HK-2 (cell line): ENCODE measurements at regions not wholly inside any gene's neighbourhood (a gene's known extent, or its start where the extent isn't known, plus 50 kb on each side); places are given as distances from the start of the nearest gene placed in this dataset.
"Not testable (repeated sequence)": the region's sequence is repeated elsewhere in the genome, so short reads cannot be mapped to it uniquely, and the experiment has no call there.

Source experiments
- DNase-seq: peaks from one replicate; pipeline ENCODE4 v3.0.0-alpha.2; 2018; ENCODE audit not compliant: unreplicated experiment

DNA sequence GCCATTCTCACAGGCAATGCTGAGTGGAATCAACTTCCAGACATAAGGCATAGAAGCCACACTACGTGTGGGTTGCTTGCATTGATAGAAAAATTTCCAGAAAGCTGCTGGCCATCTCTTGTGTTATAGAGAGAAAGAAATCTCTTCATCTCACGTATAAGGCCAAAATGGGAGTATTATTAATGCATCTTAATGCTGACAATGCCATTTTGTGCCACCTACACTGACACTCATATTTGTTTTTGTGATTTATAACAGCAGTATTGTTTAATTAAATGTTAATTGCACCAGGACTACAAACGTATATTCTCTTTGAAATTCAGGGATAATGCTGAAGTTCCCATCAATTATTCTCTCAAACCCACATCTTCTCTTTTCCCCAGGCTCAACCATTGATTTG lies 56.1 kb upstream of the TMEM132D start:
- DNase-seq, result no peak

DNA sequence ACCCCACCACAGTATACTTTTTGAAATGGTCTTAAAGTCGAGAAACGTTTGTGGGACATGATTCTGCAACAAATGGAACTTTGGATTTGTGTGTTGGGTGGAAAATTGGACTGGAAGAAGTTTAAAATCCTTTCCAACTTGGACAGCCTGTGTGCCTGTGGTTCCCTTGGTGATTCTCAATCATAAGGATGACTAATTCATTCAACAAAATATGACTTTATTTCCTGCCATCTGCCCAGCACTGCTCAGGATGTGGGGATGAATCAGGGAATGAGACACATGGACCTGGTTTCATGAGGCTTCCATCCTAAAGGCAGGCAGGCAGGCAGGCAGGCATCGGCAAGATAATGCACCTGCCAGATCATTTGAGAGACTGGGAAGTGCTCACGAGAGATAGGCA lies 57.3 kb upstream of the TMEM132D start:
- no peak for DNase-seq

DNA sequence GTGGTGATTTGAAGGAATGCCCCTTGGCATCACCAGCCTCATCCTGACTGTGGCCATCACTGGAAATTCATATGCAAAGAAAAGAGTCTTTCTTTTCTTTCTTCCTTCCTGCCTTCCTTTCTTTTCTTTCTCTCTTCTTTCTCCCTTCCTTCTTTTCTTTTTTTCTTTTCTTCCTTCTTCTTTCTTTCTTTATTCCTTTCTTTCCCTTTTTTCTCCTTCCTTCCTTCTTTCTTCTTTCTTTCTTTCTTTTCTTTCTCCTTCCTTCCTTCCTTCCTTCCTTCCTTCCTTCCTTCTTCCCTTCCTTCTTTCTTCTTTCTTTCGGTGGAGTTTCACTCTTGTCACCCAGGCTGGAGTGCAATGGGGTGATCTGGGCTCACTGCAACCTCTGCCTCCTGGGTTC lies 58.0 kb upstream of the TMEM132D start:
- no peak for DNase-seq

GRCh38 chr12:129964300-129964699 lies 60.5 kb upstream of the TMEM132D start:
- DNase-seq, result no peak

GRCh38 chr12:129964826-129965457 lies 61.1 kb upstream of the TMEM132D start:
- DNase-seq, result no peak

GRCh38 chr12:129966146-129966995 lies 62.5 kb upstream of the TMEM132D start:
- DNase-seq, result no peak

GRCh38 chr12:129971721-129972120 lies 67.9 kb upstream of the TMEM132D start:
- DNase-seq, result no peak

DNA sequence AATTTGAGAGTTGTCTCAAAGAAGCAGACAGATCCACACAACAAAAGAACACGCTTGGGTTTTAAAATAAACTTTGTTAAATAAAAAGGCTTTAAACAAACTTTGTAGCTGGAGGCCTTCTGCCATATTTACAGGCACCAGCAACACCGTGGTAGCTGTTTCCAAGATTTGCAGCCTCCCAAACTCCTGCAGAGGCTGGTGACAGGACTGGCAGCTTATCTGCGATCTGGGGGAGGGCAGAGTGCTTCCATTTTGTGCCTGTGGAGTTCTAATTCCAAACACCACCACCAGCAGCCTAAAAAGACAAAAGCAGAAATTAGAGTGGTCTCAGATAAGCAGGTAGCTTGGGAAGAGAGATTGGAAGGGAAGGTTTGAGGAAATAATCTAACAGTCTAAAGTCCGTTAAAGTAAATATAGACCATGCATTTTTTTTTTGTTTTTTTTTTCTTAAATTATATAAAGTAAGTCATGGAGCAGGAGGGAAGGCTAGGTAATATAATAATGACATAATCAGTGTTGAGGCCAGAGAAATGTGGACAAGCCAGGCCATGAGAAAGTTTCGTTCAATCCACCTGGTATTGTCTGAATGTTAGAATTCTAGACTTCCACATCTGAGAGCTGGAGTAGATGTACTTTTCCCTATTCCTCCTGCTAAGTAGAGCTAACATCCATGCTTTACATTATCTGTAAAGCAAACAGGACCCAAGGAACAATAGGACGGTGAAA lies 69.6 kb upstream of the TMEM132D start:
- DNase-seq, result no peak

DNA sequence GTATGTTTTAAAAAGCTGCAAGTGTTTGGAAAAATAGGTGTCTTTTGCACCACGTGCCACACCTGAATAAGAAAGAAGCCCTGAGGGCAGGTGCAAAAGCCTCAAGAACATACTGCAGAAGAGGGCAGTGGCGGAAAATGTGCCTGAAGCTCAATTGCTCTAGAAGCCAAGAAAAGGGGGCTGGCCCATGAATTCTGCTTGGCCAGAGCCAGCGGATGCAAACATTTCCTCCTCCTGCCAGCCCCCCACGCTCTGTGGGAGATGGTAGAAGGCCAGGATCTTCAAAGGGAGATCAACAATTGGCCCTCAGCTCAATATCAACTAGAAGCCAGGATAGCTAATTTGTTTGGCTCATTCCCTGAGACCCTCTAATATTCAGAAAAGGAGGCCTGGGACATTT lies 80.3 kb upstream of the TMEM132D start:
- no peak for DNase-seq

GRCh38 chr12:129987841-129988240 lies 84.0 kb upstream of the TMEM132D start:
- no peak for DNase-seq

- no peak for DNase-seq
Observed at GRCh38 chr12:129994634-129995033, 90.8 kb upstream of the TMEM132D start.

GRCh38 chr12:129997239-129997638 lies 93.4 kb upstream of the TMEM132D start:
- no peak for DNase-seq

DNA sequence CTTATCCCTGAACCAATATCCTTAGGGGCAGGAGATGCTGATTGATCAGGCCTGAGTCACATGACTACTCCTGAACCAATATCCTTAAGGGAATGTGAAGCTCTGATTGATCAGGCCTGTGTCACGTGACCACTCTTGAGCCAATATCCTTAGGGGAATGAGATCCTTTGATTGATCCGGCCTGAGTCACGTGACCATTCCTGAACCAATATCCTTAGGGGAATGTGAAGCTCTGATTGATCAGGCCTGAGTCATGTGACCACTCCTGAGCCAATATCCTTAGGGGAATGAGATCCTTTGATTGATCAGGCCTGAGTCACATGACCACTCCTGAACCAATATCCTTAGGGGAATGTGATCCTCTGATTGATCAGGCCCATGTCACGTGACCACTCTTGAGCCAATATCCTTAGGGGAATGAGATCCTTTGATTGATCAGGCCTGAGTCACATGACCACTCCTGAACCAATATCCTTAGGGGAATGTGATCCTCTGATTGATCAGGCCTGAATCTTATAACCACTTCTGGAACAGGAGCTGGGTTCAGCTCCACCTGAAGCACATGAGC lies 100.6 kb upstream of the TMEM132D start:
- DNase-seq, result not testable (repeated sequence)

- DNase-seq, result no peak
Observed at GRCh38 chr12:130007771-130008170, 103.9 kb upstream of the TMEM132D start.

DNA sequence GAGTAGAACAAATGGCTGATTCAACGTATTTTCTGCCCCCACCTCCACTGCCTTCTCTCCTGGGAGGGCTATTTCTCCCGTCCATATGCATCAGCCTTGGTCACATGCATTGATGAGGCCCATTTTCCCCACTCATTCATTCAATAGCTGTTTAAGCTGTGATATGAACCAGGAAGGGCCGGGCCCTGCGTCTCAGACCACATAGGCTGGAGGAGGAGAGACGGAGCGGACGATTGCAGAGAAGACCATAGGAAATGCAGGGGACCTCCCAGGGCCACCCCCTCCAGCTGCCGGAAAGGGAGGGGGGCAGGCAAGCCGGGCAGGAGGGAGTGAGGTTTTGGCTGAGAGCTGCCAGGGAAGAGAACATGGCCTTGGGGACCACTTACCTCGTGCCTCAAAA lies 104.4 kb upstream of the TMEM132D start:
- no peak for DNase-seq

- no peak for DNase-seq
Observed at GRCh38 chr12:130009961-130010360, 106.1 kb upstream of the TMEM132D start.

DNA sequence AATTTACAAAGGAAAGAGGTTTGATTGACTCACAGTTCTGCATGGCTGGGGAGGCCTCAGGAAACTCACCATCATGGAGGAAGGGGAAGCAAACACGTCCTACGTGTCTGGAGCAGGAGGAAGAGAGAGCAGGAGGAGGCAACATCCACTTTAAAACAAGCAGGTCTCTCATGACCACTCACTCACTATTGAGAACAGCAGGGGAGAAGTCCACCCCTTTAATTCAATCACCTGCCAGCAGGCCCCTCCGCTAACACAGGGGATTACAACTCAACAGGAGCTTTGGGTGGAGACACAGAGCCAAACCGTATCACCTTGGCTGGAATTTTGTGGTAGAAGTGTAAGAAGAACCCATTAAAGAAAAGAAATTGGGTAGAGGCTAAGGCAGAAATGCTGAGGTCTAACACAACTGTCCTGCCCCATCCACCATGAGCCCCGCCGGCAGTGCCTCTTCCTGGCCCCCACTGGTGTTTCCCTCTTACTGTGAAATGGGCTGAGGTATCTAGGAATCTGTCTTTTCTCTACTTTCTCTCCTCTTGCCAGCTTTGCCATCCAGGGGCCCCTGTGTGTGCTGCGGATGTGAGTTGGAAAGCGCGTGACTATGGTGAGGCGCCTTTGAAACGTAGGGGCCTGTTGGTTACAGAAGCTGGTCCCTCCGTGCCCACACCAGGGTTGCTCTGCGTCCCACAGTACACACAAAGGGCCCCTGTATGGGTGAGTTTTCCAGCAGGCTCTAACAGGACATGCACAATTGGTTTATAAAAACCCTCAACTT lies 108.0 kb upstream of the TMEM132D start:
- no peak for DNase-seq

DNA sequence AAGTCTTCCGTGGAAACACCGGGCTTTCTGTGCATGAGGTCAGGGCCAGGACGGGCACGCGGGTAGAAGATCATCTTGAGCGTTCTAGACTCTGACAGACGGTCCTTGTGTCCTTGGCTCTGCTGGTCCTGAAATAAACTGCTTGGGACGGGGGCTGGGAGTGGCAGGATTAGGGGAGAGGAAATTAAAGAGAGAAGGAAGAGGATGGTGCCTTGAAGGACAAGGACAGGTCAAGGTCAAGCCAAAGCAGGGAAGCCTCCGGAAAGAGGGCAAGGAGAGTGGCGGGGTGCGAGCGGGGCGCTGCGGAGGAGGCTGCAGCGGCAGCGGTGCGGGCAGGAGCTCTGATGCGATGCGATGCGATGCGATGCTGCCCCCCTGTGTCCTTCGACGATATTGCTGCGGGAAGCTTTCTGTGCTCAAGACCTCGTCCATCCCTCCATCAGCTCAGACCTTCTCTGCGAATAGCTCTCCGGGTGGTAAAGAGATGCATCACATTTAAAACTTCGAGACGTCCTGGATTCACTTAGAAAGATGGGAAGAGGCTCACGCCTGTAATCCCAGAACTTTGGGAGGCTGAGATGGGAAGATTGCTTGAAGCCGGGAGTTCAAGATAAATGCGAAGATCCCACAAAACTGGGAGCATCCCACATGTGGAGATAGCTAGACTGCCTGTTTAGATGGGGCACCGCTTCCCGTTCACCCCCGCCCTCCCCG lies 110.1 kb upstream of the TMEM132D start:
- peak; percentile 63 for DNase-seq

GRCh38 chr12:130014485-130014807 lies 110.6 kb upstream of the TMEM132D start:
- no peak for DNase-seq

DNA sequence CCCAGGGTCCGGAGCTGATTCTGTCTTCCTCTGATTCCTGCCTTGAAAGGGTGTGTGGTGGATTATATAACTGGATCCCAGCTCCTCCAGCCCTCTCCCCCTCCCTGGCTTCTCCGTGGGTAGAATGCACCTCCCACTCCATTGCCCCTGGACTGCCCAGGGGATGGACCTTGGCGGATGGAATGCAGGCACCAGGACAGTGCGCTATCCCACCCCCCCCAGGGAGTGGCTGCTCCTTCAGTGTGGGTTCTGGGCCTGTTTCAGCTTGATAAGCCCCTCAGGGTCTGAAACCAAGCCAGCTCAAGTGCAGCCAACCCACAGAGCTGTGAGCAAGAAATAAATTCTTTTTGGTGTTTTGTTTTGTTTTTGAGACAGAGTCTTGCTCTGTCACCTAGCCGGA lies 112.4 kb upstream of the TMEM132D start:
- DNase-seq, result no peak

DNA sequence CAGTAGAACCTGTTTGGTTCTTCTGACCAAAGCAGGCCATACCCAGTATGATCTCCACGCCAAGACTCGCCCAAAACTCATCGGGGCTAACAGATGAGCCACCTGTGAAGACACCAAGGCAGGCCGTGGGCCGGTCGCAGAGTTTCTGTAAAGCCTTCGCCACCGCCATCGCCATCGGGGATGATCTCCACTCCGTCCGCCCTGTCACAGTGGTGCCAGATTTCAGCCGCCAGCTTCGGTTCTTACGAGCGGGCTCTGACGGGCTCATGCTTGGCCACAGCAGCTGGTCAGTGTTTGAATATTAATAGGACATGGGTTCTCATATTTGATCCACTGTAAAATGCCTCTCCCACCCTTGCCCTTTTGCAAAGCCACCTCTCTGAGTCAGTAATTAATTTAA lies 113.2 kb upstream of the TMEM132D start:
- no peak for DNase-seq
